GM12878 (cell line): ENCODE measurements at regions not wholly inside any gene's neighbourhood (a gene's known extent, or its start where the extent isn't known, plus 50 kb on each side); places are given as distances from the start of the nearest gene placed in this dataset.

ENCODE experiments used
- ATAC-seq: fragments of 200-7000 bp; cut with Tn5 transposase; 3 replicates; pipeline ENCODE4 v1.9.1; 2020; ENCODE audit warnings: mild to moderate bottlenecking, moderate library complexity
- BruUV-seq: library from RNA; stranded (reverse); fragments of 400-500 nt; replicated peaks from 2 replicates; lab custom pipeline; 2021; lab: Mats Ljungman, UMichigan
- CTCF ChIA-PET: fragments of 300-600 bp; sonication (Branson Sonifier 250); formaldehyde crosslinking; extraction: SDS; loops from one replicate; lab custom pipeline; 2021; ENCODE audit warnings: inconsistent platforms; lab: Yijun Ruan, JAX
- POLR2A ChIA-PET: fragments of 350-600 bp; formaldehyde crosslinking; extraction: SDS; loops from one replicate; lab custom pipeline; 2021; ENCODE audit warnings: inconsistent platforms; lab: Charles Lee
- RAD21 ChIA-PET: fragments of 300-600 bp; sonication (Branson Sonifier 250); formaldehyde crosslinking; loops from one replicate; lab custom pipeline; 2023; ENCODE audit warnings: antibody characterized with exemption; ENCODE audit not compliant: unreplicated experiment; lab: Charles Lee
- SMC1A ChIA-PET: fragments of 300-600 bp; sonication (Branson Sonifier 250); formaldehyde crosslinking; loops from one replicate; lab custom pipeline; 2023; ENCODE audit not compliant: unreplicated experiment, uncharacterized antibody; lab: Charles Lee
- DNase-seq: peaks from one replicate; pipeline ENCODE4 v3.0.0-alpha.2; 2011; ENCODE audit warnings: low read depth, low spot score
- FAIRE-seq: peaks from 3 replicates; lab custom pipeline; 2011; peaks lifted over from hg19 to GRCh38; lab: Jason Lieb, UNC
- H2AFZ ChIP-seq: 2 replicates; pipeline ENCODE4 v1.6.0; 2011; ENCODE audit warnings: low read depth, low read length, control low read depth; ENCODE audit not compliant: control insufficient read depth
- H3K27ac ChIP-seq: 2 replicates; pipeline ENCODE4 v1.5.1; 2011; ENCODE audit warnings: control low read depth; ENCODE audit not compliant: control insufficient read depth, insufficient read depth
- H3K27me3 ChIP-seq, 2 experiments: replicated peaks in 1 of 2; 2 replicates each; pipeline versions ENCODE4 v1.6.0 to v1.6.1; 2011; ENCODE audit warnings: low read length in 1 of 2; ENCODE audit not compliant: control insufficient read depth in 2 of 2, insufficient read depth in 2 of 2
- H3K36me3 ChIP-seq, 2 experiments: 2 replicates each; pipeline ENCODE4 v1.5.1; 2011; ENCODE audit warnings: low read length in 1 of 2; ENCODE audit not compliant: control insufficient read depth in 2 of 2, insufficient read depth in 2 of 2
- H3K4me1 ChIP-seq: 2 replicates; pipeline ENCODE4 v1.6.1; 2011; ENCODE audit warnings: mild to moderate bottlenecking, low read length, moderate library complexity, mixed read lengths; ENCODE audit not compliant: control insufficient read depth, insufficient read depth
- H3K4me2 ChIP-seq: 2 replicates; pipeline ENCODE4 v1.6.0; 2011; ENCODE audit warnings: control low read depth; ENCODE audit not compliant: control insufficient read depth, insufficient read depth
- H3K4me3 ChIP-seq: fragments of 200-600 bp; sonication (generic); 2 replicates; pipeline ENCODE4 v1.5.1; 2016
- H3K79me2 ChIP-seq: 2 replicates; pipeline ENCODE4 v1.6.0; 2011; ENCODE audit warnings: low read length; ENCODE audit not compliant: control insufficient read depth, insufficient read depth
- H3K9ac ChIP-seq: 2 replicates; pipeline ENCODE4 v1.8.0; 2011; ENCODE audit warnings: low read length, control low read depth, mixed read lengths; ENCODE audit not compliant: control insufficient read depth, insufficient read depth
- H3K9me3 ChIP-seq: replicated peaks from 3 replicates; pipeline ENCODE4 v1.5.1; 2011; ENCODE audit warnings: mild to moderate bottlenecking, low read length; ENCODE audit not compliant: control insufficient read depth, insufficient read depth
- H4K20me1 ChIP-seq: 2 replicates; pipeline ENCODE4 v1.6.0; 2011; ENCODE audit not compliant: control insufficient read depth, insufficient read depth
- BHLHE40 ChIP-seq, 2 experiments: fragments of 450-650 bp in 1 of 2; IDR thresholded peaks; 2 replicates each; pipeline ENCODE4 v1.6.1; 2011 to 2017; ENCODE audit warnings: low read depth in 2 of 2, borderline replicate concordance in 1 of 2, improper control_type of control experiment in 1 of 2, low read length in 1 of 2, mild to moderate bottlenecking in 1 of 2
- CHD2 ChIP-seq: IDR thresholded peaks from 2 replicates; pipeline ENCODE4 v1.6.1; 2011; ENCODE audit warnings: low read depth, low read length, improper control_type of control experiment, borderline replicate concordance
- EED ChIP-seq: sonication (generic); IDR thresholded peaks from 2 replicates; pipeline ENCODE4 v1.6.1; 2016; ENCODE audit warnings: antibody characterized with exemption, low read depth
- GABPA ChIP-seq: IDR thresholded peaks from 2 replicates; pipeline ENCODE4 v1.6.1; 2014; ENCODE audit warnings: antibody characterized with exemption, low read depth, mild to moderate bottlenecking, inconsistent platforms
- HDGF ChIP-seq: fragments of 450-650 bp; IDR thresholded peaks from 2 replicates; pipeline ENCODE4 v1.6.1; 2016; ENCODE audit warnings: antibody characterized with exemption
- KLF5 ChIP-seq: fragments of 450-650 bp; IDR thresholded peaks from 2 replicates; pipeline ENCODE4 v1.6.1; 2014; ENCODE audit warnings: mild to moderate bottlenecking; ENCODE audit not compliant: partially characterized antibody
- NRF1 ChIP-seq: conservative IDR thresholded peaks from 2 replicates; pipeline ENCODE4 v1.6.1; 2011; ENCODE audit warnings: mild to moderate bottlenecking, low read depth, low read length, improper control_type of control experiment
- PAX8 ChIP-seq: fragments of 450-650 bp; IDR thresholded peaks from 2 replicates; pipeline ENCODE4 v1.6.1; 2017; ENCODE audit warnings: mild to moderate bottlenecking, moderate library complexity
- RAD21 ChIP-seq: IDR thresholded peaks from 2 replicates; pipeline ENCODE4 v1.6.1; 2011; ENCODE audit warnings: mild to moderate bottlenecking, low read depth, low read length, moderate library complexity; ENCODE audit not compliant: insufficient read depth
- RUNX3 ChIP-seq: IDR thresholded peaks from 2 replicates; pipeline ENCODE4 v1.6.1; 2012; ENCODE audit warnings: low read length, inconsistent platforms
- SREBF1 ChIP-seq: IDR thresholded peaks from 2 replicates; pipeline ENCODE4 v1.6.1; 2012; ENCODE audit warnings: mild to moderate bottlenecking, low read length
- SUZ12 ChIP-seq: fragments of 200-600 bp; sonication (generic); IDR thresholded peaks from one replicate; pipeline ENCODE4 v1.6.1; 2018; ENCODE audit warnings: antibody characterized with exemption, mild to moderate bottlenecking; ENCODE audit not compliant: unreplicated experiment
- ZNF207 ChIP-seq: fragments of 450-650 bp; IDR thresholded peaks from 2 replicates; pipeline ENCODE4 v1.6.1; 2014; ENCODE audit warnings: antibody characterized with exemption, mild to moderate bottlenecking, borderline replicate concordance
- ZNF24 ChIP-seq: fragments of 450-650 bp; IDR thresholded peaks from 2 replicates; pipeline ENCODE4 v1.6.1; 2017; ENCODE audit warnings: antibody characterized with exemption, mild to moderate bottlenecking
- WGBS: methylation state at CpG from one replicate; pipeline ENCODE4 v1.1.6; 2016; ENCODE audit warnings: low lambda C conversion rate; ENCODE audit not compliant: insufficient replicate concordance, insufficient coverage; ENCODE audit errors: missing lambda C conversion rate; 5-methylcytosine and 5-hydroxymethylcytosine counted together
- in situ Hi-C: fragments of 300-500 bp; cut with MboI; formaldehyde crosslinking; loops from 9 replicates; pipeline ENCODE4 v1.14.3; 2018; ENCODE audit warnings: mixed read lengths
- intact Hi-C: fragments of 100-400 bp; cut with micrococcal nuclease; formaldehyde crosslinking; loops from one replicate; pipeline ENCODE4 v1.14.2; 2022; ENCODE audit not compliant: unreplicated experiment
- TF ChIP-seq, protein P1 (sequence below): fragments of 450-650 bp; IDR thresholded peaks from 2 replicates; pipeline ENCODE4 v1.6.1; 2016; ENCODE audit warnings: mild to moderate bottlenecking
- TF ChIP-seq, protein P2 (sequence below): fragments of 450-650 bp; IDR thresholded peaks from 2 replicates; pipeline ENCODE4 v1.6.1; 2016; ENCODE audit warnings: mild to moderate bottlenecking, moderate library complexity, borderline replicate concordance

DNA sequence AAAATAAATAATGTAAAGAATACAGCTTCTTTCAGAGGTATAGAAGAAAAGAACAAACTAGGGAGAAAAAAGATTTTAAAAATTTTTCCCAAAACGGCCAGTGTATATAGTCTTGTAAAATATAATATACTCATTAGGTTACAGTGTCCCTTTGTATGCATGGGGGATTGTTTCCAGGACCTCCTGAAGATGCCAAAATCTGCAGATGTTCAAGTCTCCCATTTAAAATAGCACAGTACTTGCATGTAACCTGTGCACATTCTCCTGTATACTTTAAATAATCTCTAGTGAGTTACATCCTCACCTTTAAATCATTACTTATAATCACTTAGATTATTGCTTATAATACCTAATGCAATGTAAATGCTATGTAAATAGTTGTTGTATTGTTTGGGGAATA, 80.6 kb upstream of the LRRTM4 start:
- ChIA-PET SMC1A (no interaction called here), RAD21 (no interaction called here), CTCF (no interaction called here), POLR2A (no interaction called here)
- FAIRE-seq, result no peak
- Histone ChIP-seq H3K79me2 (no peaks in the 10 kb centered on the region), H3K27ac (no peak overlapping the region), H3K27me3 (no peaks in the 10 kb centered on the region), H3K4me3 (no peak overlapping the region), H2AFZ (no peak overlapping the region), H3K4me1 (no peaks in the 10 kb centered on the region), H3K9ac (no peak overlapping the region), H4K20me1 (no peaks in the 10 kb centered on the region), H3K36me3 (no peaks in the 10 kb centered on the region), H3K4me2 (no peak overlapping the region), H3K9me3 (no peaks in the 10 kb centered on the region)
- no peak for ATAC-seq
- intact Hi-C loops (no loop called here), in situ Hi-C loops (no loop called here)
- no TSS peak for BruUV-seq
- TF ChIP-seq GABPA (no peak), PAX8 (no peak), ZNF24 (no peak), SUZ12 (no peak), RAD21 (no peak), HDGF (no peak), RUNX3 (no peak), EED (no peak), ZNF207 (no peak), BHLHE40 (IDR thresholded peaks at IDR 0.05; ENCODE audit: borderline replicate concordance in 1 of 2, low read depth in 2 of 2, low read length in 1 of 2) (no peak), KLF5 (no peak), NRF1 (no peak), CHD2 (no peak), SREBF1 (no peak)
- TF ChIP-seq, protein P1, sequence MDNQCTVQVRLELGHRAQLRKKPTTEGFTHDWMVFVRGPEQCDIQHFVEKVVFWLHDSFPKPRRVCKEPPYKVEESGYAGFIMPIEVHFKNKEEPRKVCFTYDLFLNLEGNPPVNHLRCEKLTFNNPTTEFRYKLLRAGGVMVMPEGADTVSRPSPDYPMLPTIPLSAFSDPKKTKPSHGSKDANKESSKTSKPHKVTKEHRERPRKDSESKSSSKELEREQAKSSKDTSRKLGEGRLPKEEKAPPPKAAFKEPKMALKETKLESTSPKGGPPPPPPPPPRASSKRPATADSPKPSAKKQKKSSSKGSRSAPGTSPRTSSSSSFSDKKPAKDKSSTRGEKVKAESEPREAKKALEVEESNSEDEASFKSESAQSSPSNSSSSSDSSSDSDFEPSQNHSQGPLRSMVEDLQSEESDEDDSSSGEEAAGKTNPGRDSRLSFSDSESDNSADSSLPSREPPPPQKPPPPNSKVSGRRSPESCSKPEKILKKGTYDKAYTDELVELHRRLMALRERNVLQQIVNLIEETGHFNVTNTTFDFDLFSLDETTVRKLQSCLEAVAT, result no peak
- TF ChIP-seq, protein P2, sequence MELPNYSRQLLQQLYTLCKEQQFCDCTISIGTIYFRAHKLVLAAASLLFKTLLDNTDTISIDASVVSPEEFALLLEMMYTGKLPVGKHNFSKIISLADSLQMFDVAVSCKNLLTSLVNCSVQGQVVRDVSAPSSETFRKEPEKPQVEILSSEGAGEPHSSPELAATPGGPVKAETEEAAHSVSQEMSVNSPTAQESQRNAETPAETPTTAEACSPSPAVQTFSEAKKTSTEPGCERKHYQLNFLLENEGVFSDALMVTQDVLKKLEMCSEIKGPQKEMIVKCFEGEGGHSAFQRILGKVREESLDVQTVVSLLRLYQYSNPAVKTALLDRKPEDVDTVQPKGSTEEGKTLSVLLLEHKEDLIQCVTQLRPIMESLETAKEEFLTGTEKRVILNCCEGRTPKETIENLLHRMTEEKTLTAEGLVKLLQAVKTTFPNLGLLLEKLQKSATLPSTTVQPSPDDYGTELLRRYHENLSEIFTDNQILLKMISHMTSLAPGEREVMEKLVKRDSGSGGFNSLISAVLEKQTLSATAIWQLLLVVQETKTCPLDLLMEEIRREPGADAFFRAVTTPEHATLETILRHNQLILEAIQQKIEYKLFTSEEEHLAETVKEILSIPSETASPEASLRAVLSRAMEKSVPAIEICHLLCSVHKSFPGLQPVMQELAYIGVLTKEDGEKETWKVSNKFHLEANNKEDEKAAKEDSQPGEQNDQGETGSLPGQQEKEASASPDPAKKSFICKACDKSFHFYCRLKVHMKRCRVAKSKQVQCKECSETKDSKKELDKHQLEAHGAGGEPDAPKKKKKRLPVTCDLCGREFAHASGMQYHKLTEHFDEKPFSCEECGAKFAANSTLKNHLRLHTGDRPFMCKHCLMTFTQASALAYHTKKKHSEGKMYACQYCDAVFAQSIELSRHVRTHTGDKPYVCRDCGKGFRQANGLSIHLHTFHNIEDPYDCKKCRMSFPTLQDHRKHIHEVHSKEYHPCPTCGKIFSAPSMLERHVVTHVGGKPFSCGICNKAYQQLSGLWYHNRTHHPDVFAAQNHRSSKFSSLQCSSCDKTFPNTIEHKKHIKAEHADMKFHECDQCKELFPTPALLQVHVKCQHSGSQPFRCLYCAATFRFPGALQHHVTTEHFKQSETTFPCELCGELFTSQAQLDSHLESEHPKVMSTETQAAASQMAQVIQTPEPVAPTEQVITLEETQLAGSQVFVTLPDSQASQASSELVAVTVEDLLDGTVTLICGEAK, result no peak
- DNase-seq, result no peak
- WGBS, result 0% methylated on average over 1 of the region's 1 CpG
